GM19023 (cell line): ENCODE measurements at regions not wholly inside any gene's neighbourhood (a gene's known extent, or its start where the extent isn't known, plus 50 kb on each side); places are given as distances from the start of the nearest gene placed in this dataset.
"Not testable (repeated sequence)": the region's sequence is repeated elsewhere in the genome, so short reads cannot be mapped to it uniquely, and the experiment has no call there.

Experiments used
- ATAC-seq: cut with Tn5 transposase; IDR thresholded peaks from one replicate; pipeline ENCODE4 v1.9.1; 2021; ENCODE audit warnings: mild to moderate bottlenecking, moderate library complexity; ENCODE audit not compliant: unreplicated experiment

GRCh38 chr4:176622251-176622948, 170.3 kb downstream of the VEGFC start:
- ATAC-seq: no peak

GRCh38 chr4:176624983-176625610, 167.6 kb downstream of the VEGFC start:
- not testable (repeated sequence) for ATAC-seq

GRCh38 chr4:176627916-176628315, 164.8 kb downstream of the VEGFC start:
- no peak for ATAC-seq

GRCh38 chr4:176631611-176632010, 161.1 kb downstream of the VEGFC start:
- no peak for ATAC-seq
